GM12864 (cell line): ENCODE measurements at regions not wholly inside any gene's neighbourhood (a gene's known extent, or its start where the extent isn't known, plus 50 kb on each side); places are given as distances from the start of the nearest gene placed in this dataset.
"Not testable (repeated sequence)": the region's sequence is repeated elsewhere in the genome, so short reads cannot be mapped to it uniquely, and the experiment has no call there.

Source experiments
- DNase-seq: peaks from one replicate; pipeline ENCODE4 v3.0.0-alpha.2; 2011; ENCODE audit warnings: low read depth
- H3K4me3 ChIP-seq: 2 replicates; pipeline ENCODE4 v1.5.1; 2011; ENCODE audit warnings: mild to moderate bottlenecking, low read depth, low read length, control low read depth

GRCh38 chr1:149227933-149228665, 124.7 kb upstream of the NBPF9 start:
- H3K4me3 ChIP-seq, DNase-seq: not testable (repeated sequence)

DNA sequence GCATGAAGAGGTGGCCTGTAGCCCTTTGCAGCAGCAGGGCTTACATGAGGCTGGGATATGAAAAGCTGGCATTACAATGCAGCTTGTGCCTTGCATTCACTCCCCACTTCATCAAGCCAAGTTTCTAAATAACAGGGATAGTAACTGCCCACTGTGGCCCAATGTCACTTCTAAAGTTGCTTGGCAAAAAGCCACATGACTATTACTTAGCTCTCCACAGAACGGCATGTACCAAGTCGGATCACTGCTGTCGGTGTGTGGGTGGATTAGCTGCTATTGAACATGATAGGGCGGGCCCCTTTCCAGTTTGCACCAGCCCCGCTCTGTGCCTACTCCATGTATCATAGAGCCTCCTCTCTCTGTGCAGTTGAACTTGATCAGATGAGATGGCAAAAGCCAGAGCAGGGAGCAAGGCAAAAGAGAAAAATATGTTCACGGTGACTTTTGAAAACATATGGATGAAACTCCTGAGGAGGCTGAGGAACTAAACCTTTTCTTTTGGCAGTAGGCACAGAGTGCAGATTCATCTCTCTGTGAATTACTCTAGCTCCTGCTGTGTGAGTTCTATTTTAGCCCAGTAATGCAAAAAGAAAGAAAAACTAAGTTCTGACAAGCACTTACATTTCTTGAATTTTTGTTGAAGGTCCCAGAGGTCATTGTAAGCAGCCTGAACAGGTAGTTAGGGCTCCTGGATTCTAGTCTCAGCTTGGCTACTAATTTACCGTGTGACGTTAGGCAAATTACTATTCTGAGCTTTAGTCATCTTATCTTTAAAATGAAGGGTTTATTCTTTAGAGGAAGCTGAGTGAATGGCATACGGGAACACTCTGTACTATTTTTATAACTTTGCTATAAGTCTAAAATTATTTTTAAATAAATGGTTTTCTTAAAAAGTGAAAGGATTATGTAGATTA, 125.6 kb upstream of the NBPF9 start:
- not testable (repeated sequence) for H3K4me3 ChIP-seq, DNase-seq

GRCh38 chr1:149229813-149230212, 126.5 kb upstream of the NBPF9 start:
- not testable (repeated sequence) for H3K4me3 ChIP-seq

DNA sequence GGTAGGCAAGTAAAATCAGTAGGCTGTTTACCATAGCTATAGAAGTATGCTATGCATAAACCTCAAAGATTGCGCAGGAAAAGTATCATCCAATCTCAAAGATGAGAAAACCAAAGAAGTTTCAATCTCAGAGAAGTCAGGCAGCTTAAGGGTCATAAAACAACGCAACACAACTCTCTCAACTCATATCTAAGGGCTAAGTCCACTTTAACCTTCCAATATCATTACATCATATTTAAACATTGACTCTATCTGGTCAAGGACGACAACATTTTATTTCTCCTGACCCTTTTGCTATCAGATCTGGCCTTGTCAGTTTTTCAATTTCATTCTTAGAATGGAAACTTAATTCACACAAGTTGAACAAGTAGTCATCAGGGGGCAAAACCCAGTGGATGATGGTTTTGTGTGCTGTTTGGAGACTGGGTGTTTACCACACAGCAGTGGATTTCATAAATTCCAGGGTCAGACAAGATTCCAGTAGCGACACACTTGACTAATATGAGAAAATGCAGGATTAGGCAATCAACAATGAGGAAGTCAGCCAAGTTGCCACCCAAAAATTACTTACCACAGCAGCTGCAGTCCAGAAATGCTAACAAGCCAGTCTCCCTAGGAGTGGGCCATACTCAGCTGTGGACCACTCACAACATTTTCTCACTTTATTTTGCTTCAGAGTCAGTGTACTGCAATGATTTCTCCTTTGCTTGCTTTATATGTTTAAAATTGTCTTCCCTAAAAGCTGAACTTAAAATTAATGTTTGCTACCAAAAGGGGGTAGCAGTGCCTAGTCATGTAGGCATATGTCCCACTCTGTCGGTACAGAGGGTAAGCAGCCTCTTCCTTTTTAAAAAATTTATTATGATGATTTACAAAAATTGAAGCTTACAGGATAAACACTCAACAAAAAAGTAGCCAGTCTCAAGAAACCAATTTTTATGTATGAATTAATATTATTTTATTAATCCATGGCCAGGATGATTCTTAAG, 131.9 kb upstream of the NBPF9 start:
- not testable (repeated sequence) for H3K4me3 ChIP-seq, DNase-seq

More at GRCh38 chr1:149229813-149230212, 126.5 kb upstream of the NBPF9 start:
- DNase-seq, result not testable (repeated sequence)

DNA sequence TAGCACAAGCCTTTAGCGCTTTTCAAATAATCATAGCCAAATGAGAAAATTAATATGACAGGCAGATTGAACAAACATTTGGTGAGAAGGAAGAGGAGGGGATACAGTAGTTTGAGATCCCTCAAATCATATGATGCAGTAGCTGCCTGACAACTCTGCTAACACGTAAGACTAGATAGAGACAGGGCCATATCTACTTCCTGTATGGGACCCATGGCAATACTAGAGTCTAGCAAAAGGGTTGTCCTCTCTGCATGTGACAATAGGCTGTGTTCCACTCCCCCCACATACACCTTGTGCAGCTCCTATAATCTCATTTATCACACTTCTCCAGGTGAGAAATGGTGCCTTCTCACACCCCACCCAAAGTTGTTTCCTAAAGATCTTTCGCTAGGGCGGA, 134.2 kb upstream of the NBPF9 start:
- not testable (repeated sequence) for H3K4me3 ChIP-seq, DNase-seq

DNA sequence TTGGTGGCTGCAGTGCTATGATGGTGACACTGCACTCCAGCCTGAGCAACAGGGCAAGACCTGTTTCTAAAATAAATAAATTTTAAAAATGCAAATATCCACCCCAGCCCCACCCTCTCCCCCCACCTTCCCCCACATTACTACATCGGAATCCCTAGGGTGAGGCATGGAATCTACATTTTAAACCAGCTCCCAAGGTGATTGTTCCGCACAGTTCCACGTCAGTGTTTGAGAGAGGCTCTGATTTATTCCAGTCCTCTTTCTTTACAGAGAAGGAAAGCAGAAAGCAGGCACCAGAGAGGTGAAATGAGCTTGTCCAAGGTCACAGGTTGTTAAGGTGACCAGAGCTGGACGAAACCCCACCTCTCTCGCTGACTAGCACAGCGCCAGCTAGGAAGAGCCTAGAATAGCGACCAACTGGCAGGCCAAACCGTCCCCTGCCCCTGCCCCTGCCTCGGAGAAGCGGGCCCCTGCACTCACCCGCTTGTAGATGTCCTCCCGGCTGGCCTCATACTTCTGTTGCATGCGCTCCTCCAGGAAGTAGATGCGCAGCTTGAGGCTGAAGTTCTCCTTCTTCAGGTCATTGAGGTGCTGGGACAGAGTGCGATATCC, 136.7 kb upstream of the NBPF9 start:
- H3K4me3 ChIP-seq, DNase-seq: not testable (repeated sequence)

- not testable (repeated sequence) for H3K4me3 ChIP-seq, DNase-seq
These were observed 137.2 kb upstream of the NBPF9 start for GRCh38 chr1:149240530-149240929.

DNA sequence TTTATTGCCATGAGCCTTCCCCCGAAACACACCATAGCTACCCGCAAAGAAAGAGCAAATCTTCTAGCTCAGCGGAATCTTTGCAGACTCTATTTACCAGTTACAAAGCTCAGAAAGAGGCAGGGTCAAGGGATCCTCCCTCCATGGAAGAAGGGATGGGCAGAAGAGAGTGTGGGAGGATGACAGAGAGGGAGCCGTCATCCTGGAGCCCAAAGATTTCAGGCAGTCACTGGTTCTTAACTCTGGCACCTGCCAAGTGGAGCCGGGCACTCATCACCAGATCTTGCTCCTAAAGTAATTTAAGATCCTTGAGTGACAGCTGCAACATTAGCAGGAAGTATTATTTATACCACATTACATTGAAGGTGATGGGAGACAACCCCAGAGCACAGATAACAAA, 137.9 kb upstream of the NBPF9 start:
- H3K4me3 ChIP-seq, DNase-seq: not testable (repeated sequence)

DNA sequence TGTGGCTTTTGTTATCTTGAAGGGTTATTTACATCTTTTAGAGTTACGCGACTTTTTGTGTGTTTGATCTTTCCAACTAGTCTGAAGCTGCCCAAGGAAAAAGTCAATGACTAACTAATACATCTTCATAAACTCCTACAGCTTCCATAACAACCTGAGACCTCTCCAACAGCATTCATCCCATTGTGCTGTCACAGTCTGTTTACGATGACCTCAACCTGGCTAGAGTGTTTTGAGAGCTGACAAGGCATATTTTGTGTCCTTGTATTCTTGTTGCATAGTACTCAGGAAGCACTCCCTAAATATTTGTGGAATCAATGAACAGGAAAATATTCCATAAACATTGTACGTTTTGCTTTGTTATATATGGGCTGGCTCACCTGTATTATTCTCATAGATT, 140.2 kb upstream of the NBPF9 start:
- not testable (repeated sequence) for H3K4me3 ChIP-seq, DNase-seq

DNA sequence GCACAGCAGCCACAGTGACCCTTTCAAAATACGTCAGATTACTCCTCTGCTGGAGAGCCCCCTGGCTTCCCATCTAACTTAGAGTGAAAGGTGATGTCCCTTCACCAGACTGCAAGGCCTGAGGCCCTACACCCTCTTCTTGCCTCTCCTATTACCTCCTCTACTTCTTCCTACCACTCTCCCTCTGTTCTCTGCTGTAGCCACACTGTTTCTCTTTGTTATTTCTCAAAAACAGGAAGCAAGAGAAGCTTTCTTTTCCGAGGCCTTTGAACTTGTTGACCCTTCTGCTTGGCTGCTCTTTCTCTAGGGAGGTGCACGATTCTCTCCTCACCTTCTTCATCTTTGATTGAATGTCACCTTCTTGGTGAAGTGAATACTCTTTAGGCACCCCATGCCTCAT, 141.3 kb upstream of the NBPF9 start:
- H3K4me3 ChIP-seq, DNase-seq: not testable (repeated sequence)

DNA sequence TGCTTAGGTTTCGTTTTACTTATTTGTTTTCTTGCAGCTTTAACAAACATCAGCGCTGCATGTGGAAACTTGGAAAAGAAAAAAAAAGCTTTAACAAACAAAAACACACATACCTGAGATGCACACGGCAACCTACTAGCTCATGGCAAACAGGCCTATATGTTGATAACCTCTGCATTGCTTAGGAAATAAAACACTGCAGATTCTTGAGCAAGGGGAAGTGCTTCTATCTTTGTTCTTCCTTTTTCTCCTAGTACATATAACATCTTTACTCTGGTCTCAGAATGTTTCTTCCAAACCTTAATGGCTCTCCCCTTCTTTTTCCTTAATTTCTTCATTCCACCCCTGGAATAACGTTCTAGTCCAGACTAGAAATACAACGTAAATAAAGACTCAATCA, 142.9 kb upstream of the NBPF9 start:
- H3K4me3 ChIP-seq, DNase-seq: not testable (repeated sequence)

GRCh38 chr1:149248610-149249009, 145.3 kb upstream of the NBPF9 start:
- not testable (repeated sequence) for H3K4me3 ChIP-seq, DNase-seq

GRCh38 chr1:149249850-149250467, 146.6 kb upstream of the NBPF9 start:
- not testable (repeated sequence) for DNase-seq, H3K4me3 ChIP-seq

DNA sequence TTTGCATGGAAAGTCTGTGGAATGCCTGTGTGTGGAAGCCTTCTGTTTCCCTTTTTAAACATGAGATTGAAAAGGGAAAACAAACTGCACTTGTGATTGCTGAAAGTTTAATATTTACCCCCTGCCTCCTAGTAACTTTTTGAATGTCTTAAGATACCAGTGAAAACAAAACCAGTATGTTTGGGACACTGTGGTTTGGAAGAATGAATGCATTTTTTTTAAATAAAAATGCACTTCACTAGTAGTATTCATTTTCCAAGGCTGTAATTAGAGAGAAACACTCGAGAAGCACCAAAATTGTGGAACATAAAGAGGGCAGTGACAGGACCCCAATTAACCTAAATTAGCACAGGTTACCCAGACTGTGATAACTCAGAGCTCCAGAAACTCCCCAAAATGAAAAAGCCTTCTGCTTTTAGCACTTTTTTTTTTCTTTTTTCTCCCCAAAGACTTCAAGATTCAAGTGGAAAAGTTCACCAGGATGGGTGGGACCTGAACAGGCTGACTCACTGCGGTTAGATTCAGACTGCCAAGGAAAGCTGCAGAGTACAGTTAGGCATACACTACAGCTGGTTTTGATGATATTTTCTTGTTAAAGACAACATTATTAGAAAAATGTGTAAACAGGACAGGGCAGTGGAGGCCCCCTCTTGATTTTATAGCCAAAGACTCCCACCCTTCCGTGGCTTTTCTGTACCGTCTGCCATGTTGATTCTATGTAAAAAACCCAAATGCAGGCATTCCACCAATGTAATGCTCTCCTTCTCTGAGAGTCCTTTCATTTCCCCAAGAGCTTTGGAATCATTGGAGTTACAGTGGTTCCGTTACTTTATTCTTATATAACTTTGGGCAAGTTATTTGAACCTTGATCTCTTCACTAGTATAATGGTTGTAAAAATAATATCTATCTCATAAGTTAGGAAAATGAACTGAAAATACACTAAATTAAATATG, 151.8 kb upstream of the NBPF9 start:
- not testable (repeated sequence) for DNase-seq, H3K4me3 ChIP-seq

DNA sequence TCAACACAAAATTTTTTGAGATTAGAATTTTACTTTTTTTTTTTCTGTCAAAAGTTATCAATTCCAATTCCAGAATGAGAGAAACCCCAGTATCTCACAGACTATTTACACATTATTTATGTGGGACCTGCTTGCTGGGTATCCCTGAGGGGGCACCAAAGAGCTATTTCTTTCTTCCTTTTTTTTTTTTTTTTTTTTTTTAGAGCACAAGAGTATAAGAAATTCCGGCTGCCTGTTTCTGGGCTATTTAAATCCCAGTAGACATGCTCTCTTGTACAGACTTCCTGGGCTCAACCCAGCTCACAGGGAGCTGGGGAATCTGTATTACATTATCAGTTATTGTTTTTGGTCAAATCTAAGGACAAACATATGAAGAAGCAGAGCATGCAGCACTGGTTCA, 156.9 kb upstream of the NBPF9 start:
- not testable (repeated sequence) for DNase-seq

GRCh38 chr1:149260736-149261340, 157.5 kb upstream of the NBPF9 start:
- H3K4me3 ChIP-seq, DNase-seq: not testable (repeated sequence)

More for the DNA sequence above, 156.9 kb upstream of the NBPF9 start:
- not testable (repeated sequence) for H3K4me3 ChIP-seq

DNA sequence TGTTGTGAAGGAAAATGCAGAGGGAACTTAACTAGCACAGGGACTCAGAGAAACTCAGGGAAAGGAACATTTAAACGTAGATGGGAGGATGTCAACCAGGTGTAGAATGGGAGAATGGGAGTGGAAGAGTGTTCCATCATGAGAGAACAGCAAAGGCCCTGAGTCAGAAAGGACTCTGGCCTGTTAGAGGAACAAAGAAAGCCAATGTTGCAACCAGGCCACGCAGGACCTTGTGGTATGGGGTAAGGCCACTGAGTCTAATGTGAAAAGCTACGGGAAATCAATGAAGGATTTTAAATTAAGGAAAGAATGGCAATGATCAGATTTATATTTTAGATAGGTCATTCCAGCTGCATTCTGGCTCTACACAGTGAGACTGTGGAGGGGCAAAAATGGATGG, 163.9 kb upstream of the NBPF9 start:
- not testable (repeated sequence) for DNase-seq, H3K4me3 ChIP-seq
